ENCODE measurements at regions not wholly inside any gene's neighbourhood (a gene's known extent, or its start where the extent isn't known, plus 50 kb on each side); places are given as distances from the start of the nearest gene placed in this dataset.

DNA sequence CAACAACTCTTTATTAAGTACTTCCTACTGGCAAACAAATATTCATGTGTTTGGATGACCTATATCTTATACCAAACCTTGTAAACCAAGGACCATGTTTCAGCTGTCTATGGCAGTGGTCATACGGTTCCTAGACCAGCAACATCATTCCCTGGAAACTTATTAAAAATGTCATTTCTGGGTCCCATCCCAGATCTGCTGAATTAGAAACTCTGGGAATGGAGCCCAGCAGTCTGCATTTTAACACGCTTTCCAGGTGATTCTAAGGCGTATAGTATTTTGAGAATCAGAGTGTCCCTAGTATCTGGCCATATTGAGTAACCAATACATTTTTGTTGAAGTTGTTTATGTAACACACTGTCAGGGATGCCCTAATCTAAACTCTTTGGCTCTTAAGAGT, 363.4 kb upstream of the LRRC3B start:
- in situ Hi-C loops (cut with MboI; ENCODE audit: low sequenced_read_pairs, unreplicated experiment) = no loop called here
- no peak for DNase-seq (ENCODE audit: low spot score)
- TF ChIP-seq, protein P1, sequence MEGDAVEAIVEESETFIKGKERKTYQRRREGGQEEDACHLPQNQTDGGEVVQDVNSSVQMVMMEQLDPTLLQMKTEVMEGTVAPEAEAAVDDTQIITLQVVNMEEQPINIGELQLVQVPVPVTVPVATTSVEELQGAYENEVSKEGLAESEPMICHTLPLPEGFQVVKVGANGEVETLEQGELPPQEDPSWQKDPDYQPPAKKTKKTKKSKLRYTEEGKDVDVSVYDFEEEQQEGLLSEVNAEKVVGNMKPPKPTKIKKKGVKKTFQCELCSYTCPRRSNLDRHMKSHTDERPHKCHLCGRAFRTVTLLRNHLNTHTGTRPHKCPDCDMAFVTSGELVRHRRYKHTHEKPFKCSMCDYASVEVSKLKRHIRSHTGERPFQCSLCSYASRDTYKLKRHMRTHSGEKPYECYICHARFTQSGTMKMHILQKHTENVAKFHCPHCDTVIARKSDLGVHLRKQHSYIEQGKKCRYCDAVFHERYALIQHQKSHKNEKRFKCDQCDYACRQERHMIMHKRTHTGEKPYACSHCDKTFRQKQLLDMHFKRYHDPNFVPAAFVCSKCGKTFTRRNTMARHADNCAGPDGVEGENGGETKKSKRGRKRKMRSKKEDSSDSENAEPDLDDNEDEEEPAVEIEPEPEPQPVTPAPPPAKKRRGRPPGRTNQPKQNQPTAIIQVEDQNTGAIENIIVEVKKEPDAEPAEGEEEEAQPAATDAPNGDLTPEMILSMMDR (IDR thresholded peaks at IDR 0.05; ENCODE audit: borderline replicate concordance, control extremely low read depth, extremely low read depth, insufficient read depth, missing control alignments) = no peak

- in situ Hi-C loops (cut with MboI; ENCODE audit: low sequenced_read_pairs, unreplicated experiment) = no loop called here
- DNase-seq (ENCODE audit: low spot score) = no peak
- TF ChIP-seq, protein P1 (IDR thresholded peaks at IDR 0.05; ENCODE audit: borderline replicate concordance, control extremely low read depth, extremely low read depth, insufficient read depth, missing control alignments) = no peak
Observed at GRCh38 chr3:26260139-26260538, 362.4 kb upstream of the LRRC3B start.

DNA sequence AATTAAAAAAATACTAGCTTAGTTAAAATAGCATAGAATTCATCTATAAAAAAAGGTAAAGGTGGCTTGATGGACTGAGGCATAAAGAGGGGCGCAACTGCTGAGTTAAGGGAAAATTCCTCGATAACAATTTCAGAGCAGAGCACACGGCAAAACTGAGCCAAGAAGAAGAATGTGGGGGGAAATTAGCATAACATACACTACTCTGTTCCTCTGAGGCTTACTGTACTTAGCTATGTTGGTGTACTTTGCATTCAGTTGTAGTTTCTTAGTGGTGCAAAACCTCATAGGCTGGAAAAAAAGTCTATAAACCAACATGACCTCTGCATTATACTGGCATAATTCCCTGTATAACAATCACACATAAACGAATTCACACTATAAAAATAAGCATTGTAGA, 357.9 kb upstream of the LRRC3B start:
- no peak for DNase-seq (ENCODE audit: low spot score)
- in situ Hi-C loops (cut with MboI; ENCODE audit: low sequenced_read_pairs, unreplicated experiment) = no loop called here
- TF ChIP-seq, protein P1 (IDR thresholded peaks at IDR 0.05; ENCODE audit: borderline replicate concordance, control extremely low read depth, extremely low read depth, insufficient read depth, missing control alignments) = no peak

DNA sequence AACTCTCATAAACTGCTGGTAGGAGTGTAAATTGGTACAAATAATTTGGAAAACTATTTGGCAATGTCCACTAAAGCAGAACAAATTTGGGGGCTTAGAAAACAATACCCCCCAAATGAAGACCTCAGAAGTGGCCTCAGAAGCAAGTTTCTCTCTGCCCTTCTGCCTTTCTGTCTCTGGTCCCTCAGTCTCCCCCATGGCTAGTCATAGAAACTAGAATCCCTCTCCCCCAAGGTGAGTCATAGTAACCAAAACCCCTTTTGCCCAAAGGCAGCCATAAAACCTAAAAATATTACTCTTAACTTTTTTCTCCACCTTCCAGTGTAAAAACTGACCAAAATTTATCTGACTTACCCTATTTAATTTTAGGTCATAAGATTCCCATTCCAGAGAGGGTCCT, 350.7 kb upstream of the LRRC3B start:
- DNase-seq (ENCODE audit: low spot score) = no peak
- in situ Hi-C loops (cut with MboI; ENCODE audit: low sequenced_read_pairs, unreplicated experiment) = no loop called here
- TF ChIP-seq, protein P1 (IDR thresholded peaks at IDR 0.05; ENCODE audit: borderline replicate concordance, control extremely low read depth, extremely low read depth, insufficient read depth, missing control alignments) = no peak

- TF ChIP-seq, protein P1 (IDR thresholded peaks at IDR 0.05; ENCODE audit: borderline replicate concordance, control extremely low read depth, extremely low read depth, insufficient read depth, missing control alignments) = no peak
- in situ Hi-C loops (cut with MboI; ENCODE audit: low sequenced_read_pairs, unreplicated experiment) = no loop called here
- DNase-seq (ENCODE audit: low spot score) = no peak
Observed at GRCh38 chr3:26273196-26273595, 349.4 kb upstream of the LRRC3B start.

- TF ChIP-seq, protein P1 (IDR thresholded peaks at IDR 0.05; ENCODE audit: borderline replicate concordance, control extremely low read depth, extremely low read depth, insufficient read depth, missing control alignments) = no peak
- no peak for DNase-seq (ENCODE audit: low spot score)
- in situ Hi-C loops (cut with MboI; ENCODE audit: low sequenced_read_pairs, unreplicated experiment) = no loop called here
Observed at GRCh38 chr3:26279091-26279490, 343.5 kb upstream of the LRRC3B start.

GRCh38 chr3:26280517-26280916, 342.1 kb upstream of the LRRC3B start:
- in situ Hi-C loops (cut with MboI; ENCODE audit: low sequenced_read_pairs, unreplicated experiment) = no loop called here
- TF ChIP-seq, protein P1 (IDR thresholded peaks at IDR 0.05; ENCODE audit: borderline replicate concordance, control extremely low read depth, extremely low read depth, insufficient read depth, missing control alignments) = no peak
- DNase-seq (ENCODE audit: low spot score) = no peak
